Activated T-helper 2 cell treated with anti-CD3 and anti-CD28 coated beads, Interferon-gamma antibody, Interleukin-2, Interleukin-4, amounts not matched to agents 10 μg/mL and 5 μg/mL and 100 μg/mL, durations not matched to agents 14 hours and 24 hours and 36 hours (primary cell): ENCODE measurements at regions not wholly inside any gene's neighbourhood (a gene's known extent, or its start where the extent isn't known, plus 50 kb on each side); places are given as distances from the start of the nearest gene placed in this dataset.

Experiments used
- DNase-seq: peaks from one replicate; pipeline ENCODE4 v3.0.0; 2021; ENCODE audit warnings: low spot score
- H3K27ac Mint-ChIP-seq: one replicate; pipeline ENCODE4 v1.8.0; 2021; ENCODE audit warnings: mixed read lengths
- H3K27me3 Mint-ChIP-seq: one replicate; pipeline ENCODE4 v1.8.0; 2021; ENCODE audit warnings: low read depth, mixed read lengths
- H3K36me3 Mint-ChIP-seq: one replicate; pipeline ENCODE4 v1.8.0; 2021; ENCODE audit warnings: low read depth, mixed read lengths
- H3K4me1 Mint-ChIP-seq: one replicate; pipeline ENCODE4 v1.8.0; 2021; ENCODE audit warnings: low read depth, mixed read lengths
- H3K4me3 Mint-ChIP-seq: one replicate; pipeline ENCODE4 v1.8.0; 2021; ENCODE audit warnings: low read depth, mild to moderate bottlenecking, moderate library complexity, mixed read lengths
- H3K9me3 Mint-ChIP-seq: one replicate; pipeline ENCODE4 v1.8.0; 2021; ENCODE audit warnings: mixed read lengths
- intact Hi-C: fragments of 100-400 bp; cut with micrococcal nuclease; formaldehyde crosslinking; loops from one replicate; pipeline ENCODE4 v1.15.1; 2023

GRCh38 chr9:89961616-89962341, 357.0 kb downstream of the GADD45G start:
- Mint-ChIP-seq H3K4me3 (no peak overlapping the region), H3K36me3 (no peaks in the 10 kb centered on the region), H3K4me1 (peaks cover 14% of the 10 kb centered on the region), H3K27ac (no peak overlapping the region), H3K9me3 (no peaks in the 10 kb centered on the region), H3K27me3 (peaks cover 4% of the 10 kb centered on the region)
- DNase-seq, result no peak
- intact Hi-C loops, result no loop called here

GRCh38 chr9:89963280-89963679, 358.5 kb downstream of the GADD45G start:
- intact Hi-C loops, result no loop called here
- H3K9me3 Mint-ChIP-seq, result no peaks in the 10 kb centered on the region
- no peak overlapping the region for H3K4me3 Mint-ChIP-seq
- peaks cover 4% of the 10 kb centered on the region for H3K27me3 Mint-ChIP-seq
- no peak overlapping the region for H3K27ac Mint-ChIP-seq
- H3K4me1 Mint-ChIP-seq, result peaks cover 19% of the 10 kb centered on the region
- DNase-seq, result no peak
- no peaks in the 10 kb centered on the region for H3K36me3 Mint-ChIP-seq

DNA sequence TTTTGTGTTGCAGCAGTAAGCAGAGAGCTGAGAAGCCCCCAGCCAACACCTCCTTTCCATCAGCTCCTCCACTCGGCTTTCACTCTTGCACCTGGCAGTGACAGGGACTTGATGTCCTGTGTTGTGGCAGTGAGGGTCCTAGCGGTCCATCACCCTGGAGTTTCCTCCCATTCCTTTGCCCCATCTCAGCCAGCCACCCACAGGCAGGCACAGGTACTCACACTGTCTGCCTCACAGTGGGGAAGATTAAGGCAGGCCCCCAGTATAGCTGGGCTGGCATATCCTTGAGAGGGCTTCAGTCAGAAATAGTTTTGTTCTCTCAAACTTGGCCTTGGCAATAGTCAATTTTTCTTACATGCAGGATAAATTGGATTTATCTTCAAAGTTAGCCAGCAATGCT, 362.7 kb downstream of the GADD45G start:
- Mint-ChIP-seq H3K27me3 (peaks cover 4% of the 10 kb centered on the region), H3K27ac (no peak overlapping the region), H3K4me1 (peaks cover 27% of the 10 kb centered on the region), H3K4me3 (no peak overlapping the region), H3K9me3 (no peaks in the 10 kb centered on the region), H3K36me3 (no peaks in the 10 kb centered on the region)
- intact Hi-C loops, result no loop called here
- DNase-seq, result no peak

- Mint-ChIP-seq H3K4me1 (peaks cover 35% of the 10 kb centered on the region), H3K27ac (peak overlapping the region; percentile 59), H3K27me3 (peaks cover 7% of the 10 kb centered on the region), H3K4me3 (no peak overlapping the region), H3K9me3 (no peaks in the 10 kb centered on the region), H3K36me3 (no peaks in the 10 kb centered on the region)
- intact Hi-C loops, result loop anchor here (2.0 kb wide), 1 partner anchor 16 kb away; no protein-coding TSS in a partner anchor
- DNase-seq, result no peak
These were observed 364.4 kb downstream of the GADD45G start for GRCh38 chr9:89969156-89969675.

- Mint-ChIP-seq H3K36me3 (no peaks in the 10 kb centered on the region), H3K27me3 (peaks cover 8% of the 10 kb centered on the region), H3K27ac (no peak overlapping the region), H3K4me3 (no peak overlapping the region), H3K9me3 (no peaks in the 10 kb centered on the region), H3K4me1 (peaks cover 35% of the 10 kb centered on the region)
- intact Hi-C loops, result loop anchor here (2.0 kb wide), 1 partner anchor 15 kb away; no protein-coding TSS in a partner anchor
- no peak for DNase-seq
These were observed 365.2 kb downstream of the GADD45G start for GRCh38 chr9:89969881-89970639.

DNA sequence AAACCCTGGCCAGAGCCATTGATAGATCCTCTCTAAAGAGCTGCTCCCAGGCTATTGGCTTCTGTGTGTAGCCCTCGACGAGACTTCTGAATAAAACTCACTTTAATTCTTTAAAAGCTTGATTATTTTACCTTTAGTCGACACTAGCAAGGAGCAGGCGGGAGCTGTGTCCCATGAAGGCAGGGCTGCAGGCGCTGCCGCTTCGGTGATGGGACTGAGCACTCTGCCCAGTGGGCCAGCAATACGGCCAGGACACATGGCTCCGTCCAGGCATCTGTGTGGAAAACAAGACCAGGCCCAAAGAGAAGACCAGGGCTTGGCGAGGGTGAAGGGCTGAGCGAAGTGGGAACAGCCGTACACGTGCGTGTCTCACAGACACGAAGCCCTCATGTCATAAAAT, 365.9 kb downstream of the GADD45G start:
- H3K27me3 Mint-ChIP-seq, result peaks cover 5% of the 10 kb centered on the region
- DNase-seq, result no peak
- peaks cover 36% of the 10 kb centered on the region for H3K4me1 Mint-ChIP-seq
- H3K36me3 Mint-ChIP-seq, result no peaks in the 10 kb centered on the region
- no peak overlapping the region for H3K4me3 Mint-ChIP-seq
- intact Hi-C loops, result no loop called here
- H3K9me3 Mint-ChIP-seq, result no peaks in the 10 kb centered on the region
- no peak overlapping the region for H3K27ac Mint-ChIP-seq

GRCh38 chr9:89972535-89972934, 367.7 kb downstream of the GADD45G start:
- Mint-ChIP-seq H3K4me1 (peaks cover 34% of the 10 kb centered on the region), H3K4me3 (no peak overlapping the region), H3K27me3 (peaks cover 5% of the 10 kb centered on the region), H3K27ac (no peak overlapping the region), H3K9me3 (no peaks in the 10 kb centered on the region), H3K36me3 (no peaks in the 10 kb centered on the region)
- intact Hi-C loops, result loop anchor here (1.0 kb wide), 1 partner anchor 11 kb away; no protein-coding TSS in a partner anchor
- DNase-seq, result no peak

- H3K27ac Mint-ChIP-seq, result no peak overlapping the region
- peaks cover 20% of the 10 kb centered on the region for H3K4me1 Mint-ChIP-seq
- H3K9me3 Mint-ChIP-seq, result no peaks in the 10 kb centered on the region
- peaks cover 21% of the 10 kb centered on the region for H3K27me3 Mint-ChIP-seq
- DNase-seq, result no peak
- intact Hi-C loops, result no loop called here
- H3K36me3 Mint-ChIP-seq, result no peaks in the 10 kb centered on the region
- no peak overlapping the region for H3K4me3 Mint-ChIP-seq
These were observed 369.8 kb downstream of the GADD45G start for GRCh38 chr9:89974582-89974981.

DNA sequence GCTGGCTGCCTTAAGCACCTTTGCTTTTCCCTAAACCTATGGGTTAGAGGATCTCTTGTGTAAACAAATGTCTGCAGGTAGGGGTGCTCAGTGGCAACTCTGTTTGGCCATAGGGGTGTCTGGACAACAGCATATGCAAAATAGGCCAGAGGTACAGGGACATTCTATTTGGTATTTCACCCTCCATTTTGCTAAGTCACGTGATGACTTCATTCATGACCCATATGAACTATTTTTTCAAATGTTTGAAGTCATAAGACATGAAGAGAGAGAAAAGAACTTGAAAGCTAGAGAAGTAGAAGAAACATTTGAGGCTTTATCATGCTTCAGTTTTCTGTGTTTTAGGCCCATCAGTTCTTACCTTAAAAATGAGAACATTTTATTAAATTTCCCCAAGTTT, 370.2 kb downstream of the GADD45G start:
- Mint-ChIP-seq H3K4me3 (no peak overlapping the region), H3K27ac (no peak overlapping the region), H3K4me1 (peaks cover 17% of the 10 kb centered on the region), H3K27me3 (peaks cover 22% of the 10 kb centered on the region), H3K9me3 (no peaks in the 10 kb centered on the region), H3K36me3 (no peaks in the 10 kb centered on the region)
- intact Hi-C loops, result no loop called here
- DNase-seq, result no peak

- H3K4me3 Mint-ChIP-seq, result no peak overlapping the region
- intact Hi-C loops, result no loop called here
- H3K27ac Mint-ChIP-seq, result no peak overlapping the region
- H3K27me3 Mint-ChIP-seq, result peaks cover 28% of the 10 kb centered on the region
- no peaks in the 10 kb centered on the region for H3K36me3 Mint-ChIP-seq
- H3K9me3 Mint-ChIP-seq, result no peaks in the 10 kb centered on the region
- no peak for DNase-seq
- H3K4me1 Mint-ChIP-seq, result peaks cover 13% of the 10 kb centered on the region
These were observed 370.8 kb downstream of the GADD45G start for GRCh38 chr9:89975630-89976029.

- no peak overlapping the region for H3K4me3 Mint-ChIP-seq
- H3K9me3 Mint-ChIP-seq, result peaks cover 4% of the 10 kb centered on the region
- no peak for DNase-seq
These were observed 373.4 kb downstream of the GADD45G start for GRCh38 chr9:89978185-89978584.

GRCh38 chr9:89980600-89980999, 375.8 kb downstream of the GADD45G start:
- Mint-ChIP-seq H3K4me1 (peaks cover 34% of the 10 kb centered on the region), H3K36me3 (no peaks in the 10 kb centered on the region), H3K9me3 (peaks cover 9% of the 10 kb centered on the region), H3K27ac (no peak overlapping the region), H3K4me3 (no peak overlapping the region), H3K27me3 (peaks cover 30% of the 10 kb centered on the region)
- intact Hi-C loops, result loop anchor here (5.0 to 10.0 kb wide), 3 partner anchors 94 to 556 kb away; no protein-coding TSS in a partner anchor
- no peak for DNase-seq

More at GRCh38 chr9:89978185-89978584, 373.4 kb downstream of the GADD45G start:
- intact Hi-C loops, result no loop called here
- no peak overlapping the region for H3K27ac Mint-ChIP-seq
- peaks cover 34% of the 10 kb centered on the region for H3K27me3 Mint-ChIP-seq
- H3K4me1 Mint-ChIP-seq, result peaks cover 14% of the 10 kb centered on the region
- no peaks in the 10 kb centered on the region for H3K36me3 Mint-ChIP-seq

DNA sequence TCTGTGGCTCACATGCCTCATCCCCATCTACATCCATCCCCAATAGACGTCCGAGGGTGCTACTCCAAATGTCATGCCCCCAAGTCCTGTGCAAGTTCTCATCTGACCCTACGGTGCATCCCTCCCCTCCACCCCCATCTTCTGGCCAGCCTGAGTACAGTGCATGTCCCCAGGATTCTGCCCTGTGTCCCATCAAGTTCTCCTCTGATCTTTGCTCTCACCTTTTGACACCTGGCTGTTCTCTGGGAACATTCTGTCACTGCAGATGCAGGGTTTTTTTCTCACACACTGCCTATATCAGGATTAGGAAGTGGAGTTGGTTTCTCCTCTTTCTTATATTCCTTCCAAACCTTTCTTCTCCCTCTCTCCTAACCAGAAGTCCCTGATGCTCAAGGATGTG, 377.2 kb downstream of the GADD45G start:
- peaks cover 46% of the 10 kb centered on the region for H3K4me1 Mint-ChIP-seq
- H3K27me3 Mint-ChIP-seq, result peaks cover 30% of the 10 kb centered on the region
- intact Hi-C loops, result loop anchor here (2.0 to 10.0 kb wide), 4 partner anchors 29 to 557 kb away; no protein-coding TSS in a partner anchor
- peaks cover 9% of the 10 kb centered on the region for H3K9me3 Mint-ChIP-seq
- H3K27ac Mint-ChIP-seq, result no peak overlapping the region
- no peaks in the 10 kb centered on the region for H3K36me3 Mint-ChIP-seq
- DNase-seq, result no peak
- no peak overlapping the region for H3K4me3 Mint-ChIP-seq
